ENCODE measurements at regions not wholly inside any gene's neighbourhood (a gene's known extent, or its start where the extent isn't known, plus 50 kb on each side); places are given as distances from the start of the nearest gene placed in this dataset.
"Not testable (repeated sequence)": the region's sequence is repeated elsewhere in the genome, so short reads cannot be mapped to it uniquely, and the experiment has no call there.

DNA sequence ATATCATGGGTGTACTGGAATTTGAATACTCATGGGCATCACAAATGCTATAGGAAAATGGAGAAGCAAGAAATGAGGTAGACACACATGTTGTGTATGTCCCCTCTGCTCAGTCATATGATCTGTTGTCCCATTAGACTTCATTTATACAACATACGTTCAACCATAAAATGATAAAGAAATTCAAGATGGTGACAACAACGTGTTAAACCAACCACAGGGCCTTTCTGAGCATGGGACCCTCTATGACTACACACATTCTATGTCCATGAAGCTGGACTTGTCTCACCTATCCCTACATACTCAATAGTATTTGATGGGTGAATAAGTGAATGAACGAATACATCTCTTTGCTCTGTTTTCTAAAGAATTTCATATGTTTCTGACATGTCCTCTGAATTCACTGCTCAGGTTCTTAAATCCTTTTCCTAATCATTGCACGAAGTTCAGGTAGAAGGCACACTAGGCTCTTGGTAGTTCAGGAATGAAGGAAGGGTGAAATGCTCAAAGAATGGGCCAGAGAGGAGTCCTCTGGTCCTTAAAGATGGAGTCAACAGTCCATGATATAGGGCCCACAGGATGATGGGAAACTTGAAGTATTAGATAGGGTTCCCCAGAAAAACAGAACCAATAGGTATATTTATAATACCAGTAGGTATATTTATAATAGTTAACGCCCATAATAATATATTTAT, 105.7 kb upstream of the PPM1H start:
- no peak for DNase-seq (ENCODE audit: low read depth in 2 of 2)

DNA sequence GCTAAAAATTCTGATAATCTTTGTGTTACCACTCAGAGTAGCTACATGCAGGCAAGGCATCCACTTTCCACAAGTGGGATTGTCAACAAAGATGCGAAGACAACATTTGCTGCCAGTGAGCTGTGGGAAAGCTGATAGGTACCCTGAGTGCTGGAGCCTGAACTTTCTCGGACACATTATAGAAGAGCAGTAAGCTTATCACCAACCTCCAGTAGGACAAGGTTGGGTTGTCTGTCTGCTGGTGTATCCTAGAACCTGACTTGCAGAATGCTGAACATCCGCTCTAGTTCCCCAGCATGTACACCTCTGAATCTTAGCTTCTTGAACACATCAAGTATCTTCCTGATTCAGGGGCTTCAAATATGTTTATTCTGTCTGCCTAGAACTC, 103.8 kb upstream of the PPM1H start:
- no peak for DNase-seq (ENCODE audit: low read depth in 2 of 2)

GRCh38 chr12:63037746-63038712, 103.1 kb upstream of the PPM1H start:
- no peak for DNase-seq (ENCODE audit: low read depth in 2 of 2)

GRCh38 chr12:63036974-63037335, 102.0 kb upstream of the PPM1H start:
- no peak for DNase-seq (ENCODE audit: low read depth in 2 of 2)

- DNase-seq (ENCODE audit: low read depth in 2 of 2), result no peak
Observed at GRCh38 chr12:63036216-63036973, 101.4 kb upstream of the PPM1H start.

- no peak for DNase-seq (ENCODE audit: low read depth in 2 of 2)
Observed at GRCh38 chr12:63034601-63035000, 99.7 kb upstream of the PPM1H start.

- no peak for DNase-seq (ENCODE audit: low read depth in 2 of 2)
Observed at GRCh38 chr12:63029676-63030075, 94.7 kb upstream of the PPM1H start.

DNA sequence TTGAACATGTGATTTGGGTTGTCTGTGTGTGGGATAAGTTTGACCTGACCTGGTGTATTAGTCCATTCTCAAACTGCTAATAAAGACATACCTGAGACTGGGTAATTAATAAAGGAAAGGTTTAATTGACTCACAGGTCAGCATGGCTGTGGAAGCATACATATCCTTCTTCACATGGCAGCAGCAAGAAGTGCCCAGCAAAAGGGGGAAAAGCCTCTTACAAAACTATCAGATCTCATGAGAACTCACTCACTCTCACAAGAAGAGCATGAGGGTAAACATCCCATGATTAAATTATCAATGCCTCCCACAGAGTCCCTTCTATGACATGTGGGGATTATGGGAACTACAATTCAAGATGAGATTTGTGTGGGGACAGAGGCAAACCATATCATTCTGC, 94.0 kb upstream of the PPM1H start:
- DNase-seq (ENCODE audit: low read depth in 2 of 2), result no peak

GRCh38 chr12:63025116-63025515, 90.2 kb upstream of the PPM1H start:
- no peak for DNase-seq (ENCODE audit: low read depth in 2 of 2)

GRCh38 chr12:63023926-63024325, 89.0 kb upstream of the PPM1H start:
- no peak for DNase-seq (ENCODE audit: low read depth in 2 of 2)

DNA sequence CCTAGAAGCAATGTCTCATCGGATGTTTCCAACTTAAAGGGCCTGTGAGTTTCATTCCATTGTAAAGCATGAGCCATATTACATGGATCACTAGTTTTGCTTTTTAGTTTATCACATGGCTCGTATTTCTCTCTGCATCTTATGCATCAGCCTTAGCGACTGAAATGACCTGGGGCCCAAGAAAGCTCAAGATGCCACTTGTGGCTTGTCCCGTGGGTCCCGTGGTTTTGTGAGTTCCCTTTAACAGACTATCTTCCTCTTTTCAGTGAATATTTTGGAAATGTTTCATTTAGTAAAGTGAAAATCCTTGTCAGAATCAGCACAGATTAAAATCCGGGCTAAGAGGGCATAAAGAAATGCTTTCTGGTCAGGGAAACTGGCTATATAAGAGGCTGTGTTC, 86.2 kb upstream of the PPM1H start:
- no peak for DNase-seq (ENCODE audit: low read depth in 2 of 2)

- DNase-seq (ENCODE audit: low read depth in 2 of 2), result no peak
Observed at GRCh38 chr12:63020269-63020668, 85.3 kb upstream of the PPM1H start.

- DNase-seq (ENCODE audit: low read depth in 2 of 2), result no peak
Observed at GRCh38 chr12:63018273-63018672, 83.3 kb upstream of the PPM1H start.

DNA sequence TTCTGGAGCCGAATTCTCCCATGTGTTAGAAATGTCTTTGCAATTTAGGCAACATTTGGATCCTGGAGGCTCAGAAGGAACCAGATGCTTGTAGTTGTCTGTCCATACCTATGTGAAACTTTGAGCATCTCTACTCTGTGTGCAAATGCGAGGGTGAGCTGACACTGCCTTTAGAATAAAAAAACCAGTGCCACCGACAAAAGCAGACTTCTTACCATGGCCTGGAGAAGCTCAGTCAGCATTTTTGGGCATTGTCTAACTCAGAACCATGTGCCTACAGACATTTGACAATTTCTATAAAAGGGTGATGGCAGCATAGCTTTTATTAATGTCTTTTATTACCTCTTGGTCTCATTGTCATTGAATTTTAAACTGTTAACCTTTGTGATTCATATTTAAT, 78.4 kb upstream of the PPM1H start:
- no peak for DNase-seq (ENCODE audit: low read depth in 2 of 2)

DNA sequence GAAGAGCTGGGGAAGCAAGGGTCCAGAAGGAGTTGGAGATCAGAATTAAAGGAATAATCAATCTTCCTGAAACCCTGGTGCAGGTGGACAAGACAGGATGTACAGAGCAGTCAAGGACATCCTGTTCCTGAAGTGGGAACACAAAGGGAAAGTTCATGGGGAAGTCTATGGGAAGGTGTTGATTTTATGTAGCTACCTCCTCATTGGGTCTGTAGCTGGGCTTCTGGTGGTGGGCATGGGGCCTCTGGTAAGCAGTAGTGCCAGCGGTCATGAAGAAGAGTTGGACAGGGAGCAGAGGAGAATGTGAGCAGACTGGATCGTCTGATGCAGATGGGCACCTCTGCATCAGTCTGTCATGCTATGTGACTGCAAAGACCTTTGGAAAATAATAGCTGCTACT, 75.7 kb upstream of the PPM1H start:
- DNase-seq (ENCODE audit: low read depth in 2 of 2), result no peak

GRCh38 chr12:63008372-63008771, 73.4 kb upstream of the PPM1H start:
- DNase-seq (ENCODE audit: low read depth in 2 of 2), result no peak

DNA sequence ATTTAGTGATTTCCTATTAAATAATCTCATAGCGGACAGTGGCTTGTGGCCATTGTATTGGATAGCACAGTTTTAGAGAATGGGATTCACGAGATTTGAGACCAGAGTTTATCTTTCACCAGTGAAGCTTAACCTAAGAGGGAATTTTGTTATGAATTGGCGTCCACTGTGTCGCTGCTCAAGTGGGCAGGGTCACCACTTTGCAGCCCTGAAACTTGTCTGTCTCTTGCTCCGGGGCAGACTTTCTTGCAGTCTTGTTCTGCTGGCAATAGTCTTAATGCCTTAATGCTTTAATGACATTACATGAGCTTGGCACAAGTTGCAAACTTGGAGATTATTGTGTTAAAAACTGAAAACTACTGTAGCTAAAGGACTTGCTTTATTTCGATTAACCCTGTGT, 72.8 kb upstream of the PPM1H start:
- no peak for DNase-seq (ENCODE audit: low read depth in 2 of 2)

- DNase-seq (ENCODE audit: low read depth in 2 of 2), result no peak
Observed at GRCh38 chr12:63006536-63006935, 71.6 kb upstream of the PPM1H start.

GRCh38 chr12:63005382-63005781, 70.4 kb upstream of the PPM1H start:
- no peak for DNase-seq (ENCODE audit: low read depth in 2 of 2)

- DNase-seq (ENCODE audit: low read depth in 2 of 2), result no peak
Observed at GRCh38 chr12:63003223-63003819, 68.4 kb upstream of the PPM1H start.

DNA sequence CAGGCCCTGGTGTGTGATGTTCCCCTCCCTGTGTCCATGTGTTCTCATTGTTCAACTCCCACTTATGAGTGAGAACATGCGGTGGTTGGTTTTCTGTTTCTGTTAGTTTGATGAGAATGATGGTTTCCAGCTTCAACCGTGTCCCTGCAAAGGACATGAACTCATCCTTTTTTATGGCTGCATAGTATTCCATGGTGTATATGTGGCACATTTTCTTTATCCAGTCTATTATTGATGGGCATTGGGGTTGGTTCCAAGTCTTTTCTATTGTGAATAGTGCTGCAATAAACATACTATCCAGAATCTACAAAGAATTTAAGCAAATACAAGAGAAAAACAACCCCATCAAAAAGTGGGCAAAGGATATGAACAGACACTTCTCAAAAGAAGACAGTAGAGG, 67.1 kb upstream of the PPM1H start:
- DNase-seq (ENCODE audit: low read depth in 2 of 2), result not testable (repeated sequence)

DNA sequence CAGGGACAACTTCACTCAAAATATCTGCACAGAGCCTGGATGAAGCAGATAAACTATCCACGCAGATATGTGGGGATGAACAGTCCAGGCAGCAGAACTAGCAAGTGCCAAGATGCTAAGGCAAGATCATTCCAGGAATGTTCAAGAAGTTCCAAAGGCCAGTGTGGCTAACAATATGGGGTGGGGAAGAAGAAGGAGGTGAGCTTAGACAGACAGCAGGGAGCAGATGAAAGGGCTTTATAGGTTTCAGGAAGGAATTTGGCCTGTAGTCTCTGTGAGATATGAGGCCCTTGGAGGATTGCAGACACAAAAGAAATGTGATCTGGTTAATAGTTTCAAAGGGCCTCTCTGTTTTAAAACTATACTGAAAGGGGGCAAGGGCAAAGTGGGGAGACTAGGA, 63.5 kb upstream of the PPM1H start:
- DNase-seq (ENCODE audit: low read depth in 2 of 2), result no peak
